H1 (cell line): ENCODE measurements at regions not wholly inside any gene's neighbourhood (a gene's known extent, or its start where the extent isn't known, plus 50 kb on each side); places are given as distances from the start of the nearest gene placed in this dataset.

Source experiments
- CTCF ChIA-PET: fragments of 300-600 bp; sonication (Branson Sonifier 250); formaldehyde crosslinking; loops from one replicate; lab custom pipeline; 2021; ENCODE audit not compliant: partially characterized antibody; lab: Charles Lee
- POLR2A ChIA-PET: fragments of 300-600 bp; sonication (Branson Sonifier 250); formaldehyde crosslinking; loops from one replicate; lab custom pipeline; 2021; ENCODE audit warnings: inconsistent platforms; ENCODE audit not compliant: partially characterized antibody; lab: Charles Lee
- DNase-seq, 2 experiments: peaks; one replicate each; pipeline versions ENCODE4 v3.0.0 to v3.0.0-alpha.2; 2010 to 2022; ENCODE audit warnings: low spot score in 2 of 2, low read depth in 1 of 2, mixed read lengths in 1 of 2
- FAIRE-seq: peaks from 2 replicates; lab custom pipeline; 2011; peaks lifted over from hg19 to GRCh38; lab: Jason Lieb, UNC
- H2AFZ ChIP-seq: 2 replicates; pipeline ENCODE4 v1.8.1; 2012; ENCODE audit warnings: low read length, inconsistent platforms
- H2AK5ac ChIP-seq: 2 replicates; pipeline ENCODE4 v1.6.1; 2013; ENCODE audit warnings: low read depth, low read length
- H2BK120ac ChIP-seq: replicated peaks from 2 replicates; pipeline ENCODE3; 2013; ENCODE audit warnings: low read depth, low read length, inconsistent platforms
- H2BK12ac ChIP-seq: 2 replicates; pipeline ENCODE4 v1.6.1; 2013; ENCODE audit warnings: low read depth, low read length
- H2BK15ac ChIP-seq: 2 replicates; pipeline ENCODE4 v1.6.1; 2013; ENCODE audit warnings: low read length
- H2BK20ac ChIP-seq: 2 replicates; pipeline ENCODE4 v1.6.1; 2013; ENCODE audit warnings: low read length
- H2BK5ac ChIP-seq: 2 replicates; pipeline ENCODE4 v1.6.1; 2013; ENCODE audit warnings: low read depth, low read length
- H3K14ac ChIP-seq: 2 replicates; pipeline ENCODE4 v1.6.1; 2013; ENCODE audit warnings: inconsistent platforms; ENCODE audit not compliant: insufficient read length
- H3K18ac ChIP-seq: 2 replicates; pipeline ENCODE4 v1.6.1; 2013; ENCODE audit warnings: low read length; ENCODE audit errors: extremely low read depth
- H3K23ac ChIP-seq: 2 replicates; pipeline ENCODE4 v1.6.1; 2013; ENCODE audit warnings: inconsistent platforms; ENCODE audit not compliant: insufficient read length
- H3K23me2 ChIP-seq: 2 replicates; pipeline ENCODE4 v1.6.1; 2013; ENCODE audit warnings: low read depth, low read length
- H3K27ac ChIP-seq: 2 replicates; pipeline ENCODE4 v1.6.1; 2011; ENCODE audit warnings: low read depth, low read length, inconsistent platforms
- H3K27me3 ChIP-seq, 4 experiments: replicated peaks in 1 of 4; 1 replicate in 1 of 4; 2 replicates in 3 of 4; pipeline versions ENCODE4 v1.6.1 to v1.8.1; 2011 to 2013; ENCODE audit warnings: low read length in 3 of 4, mild to moderate bottlenecking in 3 of 4, inconsistent platforms in 2 of 4, mixed read lengths in 2 of 4, moderate library complexity in 1 of 4; ENCODE audit not compliant: control insufficient read depth in 3 of 4, insufficient read depth in 3 of 4; ENCODE audit errors: extremely low read depth in 1 of 4
- H3K36me3 ChIP-seq, 4 experiments: 2 replicates each; pipeline versions ENCODE4 v1.6.1 to v1.8.1; 2011 to 2013; ENCODE audit warnings: mild to moderate bottlenecking in 4 of 4, low read length in 3 of 4, moderate library complexity in 2 of 4, control low read depth in 1 of 4, inconsistent platforms in 1 of 4; ENCODE audit not compliant: insufficient read depth in 4 of 4, control insufficient read depth in 2 of 4
- H3K4ac ChIP-seq: replicated peaks from 2 replicates; pipeline ENCODE3; 2013; ENCODE audit warnings: low read length, low read depth, mixed read lengths, inconsistent platforms; ENCODE audit not compliant: insufficient read length
- H3K4me1 ChIP-seq, 4 experiments: replicated peaks in 1 of 4; 1 replicate in 1 of 4; 2 replicates in 3 of 4; pipeline versions ENCODE4 v1.6.1 to v1.8.1; 2011 to 2013; ENCODE audit warnings: low read length in 3 of 4, inconsistent platforms in 2 of 4, mixed read lengths in 1 of 4; ENCODE audit not compliant: insufficient read depth in 4 of 4, control insufficient read depth in 3 of 4
- H3K4me2 ChIP-seq, 2 experiments: 2 replicates each; pipeline versions ENCODE4 v1.6.1 to v1.8.1; 2011 to 2013; ENCODE audit warnings: low read depth in 2 of 2, low read length in 2 of 2, control low read depth in 1 of 2, inconsistent platforms in 1 of 2, mild to moderate bottlenecking in 1 of 2; ENCODE audit not compliant: insufficient read depth in 1 of 2
- H3K4me3 ChIP-seq, 4 experiments: fragments of 200-600, 300-600 bp in 1 of 4; sonication (generic), shearing (Covaris generic), sonication (Bioruptor Twin) in 1 of 4; 2 replicates each; pipeline versions ENCODE4 v1.5.1 to v1.8.1; 2011 to 2016; ENCODE audit warnings: low read length in 4 of 4, low read depth in 3 of 4, control low read depth in 2 of 4, inconsistent platforms in 2 of 4, mild to moderate bottlenecking in 2 of 4, mixed read lengths in 1 of 4, moderate library complexity in 1 of 4; ENCODE audit not compliant: insufficient read depth in 2 of 4; ENCODE audit errors: extremely low read depth in 1 of 4
- H3K56ac ChIP-seq: replicated peaks from 2 replicates; pipeline ENCODE3; 2013; ENCODE audit warnings: low read depth, mild to moderate bottlenecking, mixed read lengths, low read length, inconsistent platforms; ENCODE audit not compliant: insufficient read length
- H3K79me1 ChIP-seq: 2 replicates; pipeline ENCODE4 v1.6.1; 2013; ENCODE audit warnings: low read depth, low read length, control low read depth
- H3K79me2 ChIP-seq, 2 experiments: 2 replicates each; pipeline versions ENCODE4 v1.6.1 to v1.8.1; 2012 to 2013; ENCODE audit warnings: low read length in 2 of 2, mild to moderate bottlenecking in 2 of 2, inconsistent platforms in 1 of 2; ENCODE audit not compliant: insufficient read depth in 2 of 2, control insufficient read depth in 1 of 2
- H3K9ac ChIP-seq, 4 experiments: replicated peaks in 1 of 4; 1 replicate in 1 of 4; 2 replicates in 3 of 4; pipeline versions ENCODE4 v1.6.1 to v1.8.1; 2011 to 2013; ENCODE audit warnings: low read depth in 3 of 4, low read length in 3 of 4, control low read depth in 2 of 4, mild to moderate bottlenecking in 2 of 4, moderate library complexity in 2 of 4, inconsistent platforms in 1 of 4; ENCODE audit errors: extremely low read depth in 1 of 4
- H3K9me3 ChIP-seq, 2 experiments: 2 replicates each; pipeline versions ENCODE4 v1.6.1 to v1.8.1; 2012 to 2013; ENCODE audit warnings: mild to moderate bottlenecking in 2 of 2, moderate library complexity in 2 of 2, control low read depth in 1 of 2, inconsistent platforms in 1 of 2, low read depth in 1 of 2, low read length in 1 of 2, mixed read lengths in 1 of 2; ENCODE audit not compliant: insufficient read depth in 2 of 2
- H4K20me1 ChIP-seq, 2 experiments: replicated peaks in 1 of 2; 2 replicates each; pipeline versions ENCODE3 to v1.8.1; 2011 to 2013; ENCODE audit warnings: inconsistent platforms in 2 of 2, low read length in 2 of 2, mild to moderate bottlenecking in 1 of 2; ENCODE audit not compliant: insufficient read depth in 2 of 2, control insufficient read depth in 1 of 2
- H4K5ac ChIP-seq: 2 replicates; pipeline ENCODE4 v1.6.1; 2013; ENCODE audit warnings: low read length, low read depth, mixed read lengths, inconsistent platforms; ENCODE audit not compliant: insufficient read length
- H4K8ac ChIP-seq: 2 replicates; pipeline ENCODE4 v1.8.0; 2013; ENCODE audit warnings: mild to moderate bottlenecking, moderate library complexity, low read length, inconsistent platforms; ENCODE audit not compliant: insufficient read depth; ENCODE audit errors: extremely low read depth
- H4K91ac ChIP-seq: replicated peaks from 2 replicates; pipeline ENCODE3; 2013; ENCODE audit warnings: low read length, mixed read lengths, inconsistent platforms; ENCODE audit not compliant: insufficient read length
- SIN3A ChIP-seq, 2 experiments: IDR thresholded peaks in 1 of 2; conservative IDR thresholded peaks in 1 of 2; 2 replicates each; pipeline ENCODE4 v1.6.1; 2011 to 2012; ENCODE audit warnings: low read length in 2 of 2, improper control_type of control experiment in 1 of 2, low read depth in 1 of 2, mild to moderate bottlenecking in 1 of 2
- SP1 ChIP-seq: IDR thresholded peaks from 2 replicates; pipeline ENCODE4 v1.6.1; 2011; ENCODE audit warnings: low read depth, low read length
- SP4 ChIP-seq: IDR thresholded peaks from 2 replicates; pipeline ENCODE4 v1.6.1; 2012; ENCODE audit warnings: low read length, inconsistent platforms
- TEAD4 ChIP-seq: IDR thresholded peaks from 2 replicates; pipeline ENCODE4 v1.6.1; 2012; ENCODE audit warnings: low read depth, low read length, inconsistent platforms, mixed read lengths
- WGBS, 2 experiments: shearing (Covaris generic) in 1 of 2; methylation state at CpG; one replicate each; pipeline versions ENCODE4 v1.1.6 to v1.1.7; 2013 to 2015; ENCODE audit warnings: low lambda C conversion rate in 2 of 2, mixed read lengths in 2 of 2, inconsistent platforms in 1 of 2, low coverage in 1 of 2, missing lambda C conversion rate in 1 of 2; ENCODE audit not compliant: insufficient replicate concordance in 2 of 2, insufficient coverage in 1 of 2, insufficient read length in 1 of 2; ENCODE audit errors: extremely low coverage in 1 of 2, missing lambda C conversion rate in 1 of 2; 5-methylcytosine and 5-hydroxymethylcytosine counted together

GRCh38 chr1:233459968-233460367 lies 132.4 kb downstream of the MAP3K21 start:
- Histone ChIP-seq H3K79me1 (no peaks in the 10 kb centered on the region), H3K14ac (no peak overlapping the region), H3K18ac (no peak overlapping the region), H3K4me3 (no peak overlapping the region), H3K23ac (no peak overlapping the region), H4K8ac (no peak overlapping the region)
- 0 out of 2 replicates have a peak, but pooled peaks have one; percentile 20 for TF ChIP-seq SP1
- TF ChIP-seq TEAD4 = peak; percentile 99
- TF ChIP-seq SIN3A (conservative IDR thresholded peaks at IDR 0.05 in 1 of 2, IDR thresholded peaks at IDR 0.05 in 1 of 2; ENCODE audit: low read depth in 1 of 2, low read length in 2 of 2) = no peak
- no peak for TF ChIP-seq SP4
- TF ChIP-seq, all 59 proteins: peak for 2
- Histone ChIP-seq H2BK12ac (no peak overlapping the region), H3K27ac (no peak overlapping the region), H3K4me1 (peaks cover 0 to 8% (median 3%) of the 10 kb centered on the region in 4 experiments; a peak in 4 of 7 replicates), H3K79me2 (no peaks in the 10 kb centered on the region), H2BK15ac (no peak overlapping the region), H2AFZ (peak overlapping the region; percentile 40; the same call in 1 of the 2 replicates), H4K20me1 (no peaks in the 10 kb centered on the region), H4K5ac (no peak overlapping the region), H2BK120ac (no peak overlapping the region), H2BK5ac (no peak overlapping the region), H3K27me3 (no peaks in the 10 kb centered on the region), H3K4ac (peak overlapping the region; percentile 40), H2AK5ac (no peak overlapping the region), H3K36me3 (no peaks in the 10 kb centered on the region), H3K9me3 (peaks cover 6 to 9% of the 10 kb centered on the region in 2 experiments), H3K56ac (no peak overlapping the region), H3K9ac (no peak overlapping the region), H4K91ac (no peak overlapping the region), H3K4me2 (no peak overlapping the region), H2BK20ac (no peak overlapping the region), H3K23me2 (no peaks in the 10 kb centered on the region; the same call in 1 of the 2 replicates)
- DNase-seq (no peak), FAIRE-seq (no peak)
- CTCF ChIA-PET = interaction anchor here (3.5 kb wide), 1 partner anchor 19 kb away, joined by 23 read pairs; no protein-coding TSS in a partner anchor
- WGBS, 2 experiments = 78% methylated on average over 5 of the region's 5 CpGs; no CpG with 5 or more reads in 1 of the 2 experiments
- POLR2A ChIA-PET = no interaction called here
